Neural cell (in vitro differentiated cells): ENCODE measurements at regions not wholly inside any gene's neighbourhood (a gene's known extent, or its start where the extent isn't known, plus 50 kb on each side); places are given as distances from the start of the nearest gene placed in this dataset.
"Not testable (repeated sequence)": the region's sequence is repeated elsewhere in the genome, so short reads cannot be mapped to it uniquely, and the experiment has no call there.

ENCODE experiments used
- H2AFZ ChIP-seq: fragments of 200-600, 300-800 bp; sonication (generic), shearing (Covaris generic); 2 replicates; pipeline ENCODE4 v1.6.0; 2014; ENCODE audit warnings: low read depth, mild to moderate bottlenecking, antibody characterized with exemption, low read length, moderate library complexity
- H3F3A ChIP-seq: fragments of 200-600 bp; shearing (Covaris generic); 2 replicates; pipeline ENCODE4 v1.6.1; 2016; ENCODE audit warnings: mild to moderate bottlenecking, moderate library complexity, mixed read lengths, antibody characterized with exemption, low read length; ENCODE audit not compliant: insufficient read depth, poor library complexity, severe bottlenecking
- H3K27ac ChIP-seq: fragments of 200-600, 300-800 bp; sonication (generic), shearing (Covaris generic); 2 replicates; pipeline ENCODE4 v1.5.1; 2014; ENCODE audit warnings: mild to moderate bottlenecking, low read length, moderate library complexity
- H3K27me3 ChIP-seq: fragments of 300-800, 200-600 bp; sonication (generic), shearing (Covaris generic); 2 replicates; pipeline ENCODE4 v1.6.0; 2014; ENCODE audit warnings: mild to moderate bottlenecking, low read depth, low read length, moderate library complexity; ENCODE audit not compliant: insufficient read depth
- H3K36me3 ChIP-seq: fragments of 300-800, 200-600 bp; sonication (generic), shearing (Covaris generic); 2 replicates; pipeline ENCODE4 v1.5.1; 2014; ENCODE audit warnings: mild to moderate bottlenecking, antibody characterized with exemption, low read length, moderate library complexity; ENCODE audit not compliant: insufficient read depth
- H3K4me2 ChIP-seq: fragments of 300-800, 200-600 bp; sonication (generic), shearing (Covaris generic); 2 replicates; pipeline ENCODE4 v1.6.0; 2014; ENCODE audit warnings: mild to moderate bottlenecking, low read length
- H3K4me3 ChIP-seq: fragments of 300-800, 200-600 bp; sonication (generic), shearing (Covaris generic); 2 replicates; pipeline ENCODE4 v1.5.1; 2014; ENCODE audit warnings: mild to moderate bottlenecking, low read length, moderate library complexity
- H3K79me2 ChIP-seq: fragments of 200-600 bp; shearing (Covaris generic); replicated peaks from 2 replicates; pipeline ENCODE4 v1.6.0; 2014; ENCODE audit warnings: mild to moderate bottlenecking, low read length, moderate library complexity; ENCODE audit not compliant: insufficient read depth
- H3K9ac ChIP-seq: fragments of 300-800, 200-600 bp; sonication (generic), shearing (Covaris generic); 2 replicates; pipeline ENCODE4 v1.6.1; 2016; ENCODE audit warnings: mild to moderate bottlenecking, low read length, mixed read lengths
- H3K9me2 ChIP-seq: fragments of 200-600 bp; shearing (Covaris generic); 2 replicates; pipeline ENCODE4 v1.6.1; 2016; ENCODE audit warnings: mild to moderate bottlenecking, low read length, mixed read lengths; ENCODE audit not compliant: insufficient read depth
- H3K9me3 ChIP-seq: fragments of 200-600, 300-800 bp; sonication (generic), shearing (Covaris generic); 2 replicates; pipeline ENCODE4 v1.6.1; 2016; ENCODE audit warnings: mild to moderate bottlenecking, mixed run types, low read length, moderate library complexity, mixed read lengths
- H4K20me1 ChIP-seq: fragments of 200-600 bp; shearing (Covaris generic); 2 replicates; pipeline ENCODE4 v1.6.1; 2016; ENCODE audit warnings: mild to moderate bottlenecking, mixed run types; ENCODE audit not compliant: insufficient read depth

GRCh38 chr1:149646360-149647017 lies 62.8 kb downstream of the PPIAL4C start:
- not testable (repeated sequence) for H3K27me3 ChIP-seq, H3F3A ChIP-seq, H3K4me2 ChIP-seq, H2AFZ ChIP-seq, H3K36me3 ChIP-seq, H3K79me2 ChIP-seq, H3K4me3 ChIP-seq, H3K27ac ChIP-seq, H3K9me3 ChIP-seq, H3K9me2 ChIP-seq, H3K9ac ChIP-seq, H4K20me1 ChIP-seq

GRCh38 chr1:149647018-149647373 lies 63.3 kb downstream of the PPIAL4C start:
- H2AFZ ChIP-seq, H3K36me3 ChIP-seq, H3K79me2 ChIP-seq, H3K4me3 ChIP-seq, H3K4me2 ChIP-seq, H3K9me3 ChIP-seq, H4K20me1 ChIP-seq, H3F3A ChIP-seq, H3K9ac ChIP-seq, H3K27ac ChIP-seq, H3K27me3 ChIP-seq, H3K9me2 ChIP-seq: not testable (repeated sequence)

- H3K4me3 ChIP-seq, H3K27me3 ChIP-seq, H3K4me2 ChIP-seq, H3K9me3 ChIP-seq, H3K79me2 ChIP-seq, H3F3A ChIP-seq, H3K9me2 ChIP-seq, H4K20me1 ChIP-seq, H3K27ac ChIP-seq, H3K9ac ChIP-seq, H3K36me3 ChIP-seq, H2AFZ ChIP-seq: not testable (repeated sequence)
Observed at GRCh38 chr1:149657750-149658149, 74.1 kb downstream of the PPIAL4C start.

GRCh38 chr1:149658175-149658574 lies 74.5 kb downstream of the PPIAL4C start:
- not testable (repeated sequence) for H2AFZ ChIP-seq, H3K9me2 ChIP-seq, H3K4me3 ChIP-seq, H3K27me3 ChIP-seq, H3K79me2 ChIP-seq, H3K9me3 ChIP-seq, H3K9ac ChIP-seq, H3K27ac ChIP-seq, H3F3A ChIP-seq, H3K4me2 ChIP-seq, H4K20me1 ChIP-seq, H3K36me3 ChIP-seq

- H3K4me2 ChIP-seq = not testable (repeated sequence)
Observed at GRCh38 chr1:149664624-149665023, 81.0 kb downstream of the PPIAL4C start.

GRCh38 chr1:149665033-149665432 lies 81.4 kb downstream of the PPIAL4C start:
- not testable (repeated sequence) for H3K9ac ChIP-seq, H3K4me2 ChIP-seq, H3F3A ChIP-seq, H4K20me1 ChIP-seq, H3K79me2 ChIP-seq, H3K27me3 ChIP-seq, H3K4me3 ChIP-seq, H3K9me2 ChIP-seq, H3K27ac ChIP-seq, H2AFZ ChIP-seq, H3K9me3 ChIP-seq, H3K36me3 ChIP-seq

More at GRCh38 chr1:149664624-149665023, 81.0 kb downstream of the PPIAL4C start:
- not testable (repeated sequence) for H3K36me3 ChIP-seq, H3K79me2 ChIP-seq, H3K9ac ChIP-seq, H4K20me1 ChIP-seq, H3K27ac ChIP-seq, H3K27me3 ChIP-seq, H3K9me3 ChIP-seq, H3K9me2 ChIP-seq, H3F3A ChIP-seq, H3K4me3 ChIP-seq, H2AFZ ChIP-seq

GRCh38 chr1:149665528-149665927 lies 81.9 kb downstream of the PPIAL4C start:
- not testable (repeated sequence) for H3K36me3 ChIP-seq, H3K4me3 ChIP-seq, H3K9me2 ChIP-seq, H3K27me3 ChIP-seq, H3K9ac ChIP-seq, H2AFZ ChIP-seq, H4K20me1 ChIP-seq, H3K27ac ChIP-seq, H3K9me3 ChIP-seq, H3K79me2 ChIP-seq, H3K4me2 ChIP-seq, H3F3A ChIP-seq

GRCh38 chr1:149673231-149673909 lies 89.7 kb downstream of the PPIAL4C start:
- H3K79me2 ChIP-seq, H3K9ac ChIP-seq, H3F3A ChIP-seq, H3K27ac ChIP-seq, H3K9me2 ChIP-seq, H3K36me3 ChIP-seq, H3K4me3 ChIP-seq, H2AFZ ChIP-seq, H4K20me1 ChIP-seq, H3K27me3 ChIP-seq, H3K4me2 ChIP-seq, H3K9me3 ChIP-seq: not testable (repeated sequence)
